Neural progenitor cell (in vitro differentiated cells): ENCODE measurements at regions not wholly inside any gene's neighbourhood (a gene's known extent, or its start where the extent isn't known, plus 50 kb on each side); places are given as distances from the start of the nearest gene placed in this dataset.

Experiments
- DNase-seq: peaks from one replicate; pipeline ENCODE4 v3.0.0-alpha.2; 2016; ENCODE audit warnings: low spot score
- H2AFZ ChIP-seq: fragments of 200-600 bp; sonication (generic); replicated peaks from 2 replicates; pipeline ENCODE4 v1.6.1; 2016; ENCODE audit warnings: antibody characterized with exemption
- H3F3A ChIP-seq: fragments of 200-600 bp; sonication (generic); 2 replicates; pipeline ENCODE4 v1.6.1; 2016; ENCODE audit warnings: antibody characterized with exemption, low read depth
- H3K27ac ChIP-seq: fragments of 200-600 bp; sonication (generic); 2 replicates; pipeline ENCODE4 v1.5.1; 2016; ENCODE audit warnings: mild to moderate bottlenecking
- H3K27me3 ChIP-seq: fragments of 200-600 bp; sonication (generic); 2 replicates; pipeline ENCODE4 v1.6.1; 2016; ENCODE audit warnings: mild to moderate bottlenecking, moderate library complexity
- H3K36me3 ChIP-seq: fragments of 200-600 bp; sonication (generic); 2 replicates; pipeline ENCODE4 v1.5.1; 2016
- H3K4me1 ChIP-seq: fragments of 200-600 bp; sonication (generic); 2 replicates; pipeline ENCODE4 v1.6.1; 2016; ENCODE audit warnings: mixed run types
- H3K4me2 ChIP-seq: fragments of 200-600 bp; sonication (generic); 2 replicates; pipeline ENCODE4 v1.6.1; 2016
- H3K4me3 ChIP-seq: fragments of 200-600 bp; sonication (generic); 2 replicates; pipeline ENCODE4 v1.5.1; 2016
- H3K79me2 ChIP-seq: fragments of 200-600 bp; sonication (generic); 2 replicates; pipeline ENCODE4 v1.6.1; 2016; ENCODE audit warnings: low read depth
- H3K9ac ChIP-seq: fragments of 200-600 bp; sonication (generic); 2 replicates; pipeline ENCODE4 v1.6.1; 2016
- H3K9me3 ChIP-seq: fragments of 200-600 bp; sonication (generic); 2 replicates; pipeline ENCODE4 v1.5.1; 2016; ENCODE audit warnings: low read depth
- H4K20me1 ChIP-seq: fragments of 200-600 bp; sonication (generic); 2 replicates; pipeline ENCODE4 v1.6.1; 2016; ENCODE audit warnings: low read depth
- H3K27ac Mint-ChIP-seq: 3 replicates; pipeline ENCODE4 v1.8.0; 2021; ENCODE audit warnings: mixed read lengths
- H3K27me3 Mint-ChIP-seq: 2 replicates; pipeline ENCODE4 v1.8.0; 2022; ENCODE audit warnings: low read depth, mild to moderate bottlenecking, inconsistent platforms, moderate library complexity, mixed read lengths; ENCODE audit not compliant: insufficient read depth
- H3K36me3 Mint-ChIP-seq: 3 replicates; pipeline ENCODE4 v1.8.0; 2021; ENCODE audit warnings: mixed read lengths
- H3K4me1 Mint-ChIP-seq: 3 replicates; pipeline ENCODE4 v1.8.0; 2021; ENCODE audit warnings: mixed read lengths
- H3K4me3 Mint-ChIP-seq: 3 replicates; pipeline ENCODE4 v1.8.0; 2021; ENCODE audit warnings: mild to moderate bottlenecking, moderate library complexity, mixed read lengths
- H3K9me3 Mint-ChIP-seq: 3 replicates; pipeline ENCODE4 v1.8.0; 2020; ENCODE audit warnings: mixed read lengths
- CTCF ChIP-seq: fragments of 200-600 bp; sonication (generic); IDR thresholded peaks from 2 replicates; pipeline ENCODE4 v1.5.1; 2017; ENCODE audit warnings: antibody characterized with exemption, mild to moderate bottlenecking
- EZH2 ChIP-seq: fragments of 200-600 bp; sonication (generic); IDR thresholded peaks from 2 replicates; pipeline ENCODE4 v1.6.1; 2017; ENCODE audit warnings: antibody characterized with exemption, mild to moderate bottlenecking, moderate library complexity
- EZH2phosphoT487 ChIP-seq: fragments of 200-600 bp; sonication (generic); IDR thresholded peaks from 2 replicates; pipeline ENCODE4 v1.6.1; 2017; ENCODE audit warnings: antibody characterized with exemption

- no peaks in the 10 kb centered on the region for H3K27me3 ChIP-seq
- no peaks in the 10 kb centered on the region for H3K4me1 Mint-ChIP-seq
- H3K27ac Mint-ChIP-seq = no peak overlapping the region
- no peak overlapping the region for H3K4me2 ChIP-seq
- H2AFZ ChIP-seq = no peak overlapping the region
- no peaks in the 10 kb centered on the region for H3K9me3 ChIP-seq
- no peak overlapping the region for H3K4me3 Mint-ChIP-seq
- no peaks in the 10 kb centered on the region for H3F3A ChIP-seq
- H3K27me3 Mint-ChIP-seq = peaks cover 2% of the 10 kb centered on the region
- H3K36me3 Mint-ChIP-seq = no peaks in the 10 kb centered on the region
- no peak overlapping the region for H3K9ac ChIP-seq
- no peaks in the 10 kb centered on the region for H3K9me3 Mint-ChIP-seq
- no peaks in the 10 kb centered on the region for H3K36me3 ChIP-seq
- TF ChIP-seq CTCF (no peak), EZH2 (no peak), EZH2phosphoT487 (no peak)
- H4K20me1 ChIP-seq = no peaks in the 10 kb centered on the region
- no peaks in the 10 kb centered on the region for H3K4me1 ChIP-seq
- no peaks in the 10 kb centered on the region for H3K79me2 ChIP-seq
- no peak overlapping the region for H3K4me3 ChIP-seq
- no peak overlapping the region for H3K27ac ChIP-seq
- no peak for DNase-seq
These were observed 440.8 kb downstream of the HTR7 start for GRCh38 chr10:90417029-90417428.

- H3K9me3 Mint-ChIP-seq = no peaks in the 10 kb centered on the region
- Histone ChIP-seq H4K20me1 (no peaks in the 10 kb centered on the region), H3K9me3 (no peaks in the 10 kb centered on the region), H3K4me3 (no peak overlapping the region), H3K9ac (no peak overlapping the region), H3K4me1 (no peaks in the 10 kb centered on the region), H3K27me3 (no peaks in the 10 kb centered on the region), H2AFZ (no peak overlapping the region), H3K79me2 (no peaks in the 10 kb centered on the region), H3K36me3 (no peaks in the 10 kb centered on the region), H3F3A (no peaks in the 10 kb centered on the region), H3K27ac (no peak overlapping the region), H3K4me2 (no peak overlapping the region)
- H3K4me3 Mint-ChIP-seq = no peak overlapping the region
- TF ChIP-seq EZH2phosphoT487 (no peak), EZH2 (no peak), CTCF (no peak)
- peaks cover 2% of the 10 kb centered on the region for H3K27me3 Mint-ChIP-seq
- H3K36me3 Mint-ChIP-seq = no peaks in the 10 kb centered on the region
- H3K27ac Mint-ChIP-seq = no peak overlapping the region
- no peak for DNase-seq
- H3K4me1 Mint-ChIP-seq = no peaks in the 10 kb centered on the region
These were observed 440.2 kb downstream of the HTR7 start for GRCh38 chr10:90417476-90418210.

GRCh38 chr10:90418869-90419652, 438.8 kb downstream of the HTR7 start:
- DNase-seq = no peak
- no peaks in the 10 kb centered on the region for H3K9me3 ChIP-seq
- H3K27me3 Mint-ChIP-seq = peaks cover 2% of the 10 kb centered on the region
- H2AFZ ChIP-seq = no peak overlapping the region
- H3K9me3 Mint-ChIP-seq = no peaks in the 10 kb centered on the region
- no peaks in the 10 kb centered on the region for H4K20me1 ChIP-seq
- H3K4me2 ChIP-seq = no peak overlapping the region
- no peaks in the 10 kb centered on the region for H3K36me3 ChIP-seq
- no peaks in the 10 kb centered on the region for H3K4me1 Mint-ChIP-seq
- H3K4me1 ChIP-seq = no peaks in the 10 kb centered on the region
- H3K27ac Mint-ChIP-seq = no peak overlapping the region
- no peak for TF ChIP-seq EZH2phosphoT487
- no peak for TF ChIP-seq EZH2
- TF ChIP-seq CTCF = no peak
- no peak overlapping the region for H3K9ac ChIP-seq
- no peak overlapping the region for H3K27ac ChIP-seq
- no peaks in the 10 kb centered on the region for H3K27me3 ChIP-seq
- H3K79me2 ChIP-seq = no peaks in the 10 kb centered on the region
- no peak overlapping the region for H3K4me3 Mint-ChIP-seq
- no peak overlapping the region for H3K4me3 ChIP-seq
- no peaks in the 10 kb centered on the region for H3K36me3 Mint-ChIP-seq
- H3F3A ChIP-seq = no peaks in the 10 kb centered on the region
